ENCODE measurements at regions not wholly inside any gene's neighbourhood (a gene's known extent, or its start where the extent isn't known, plus 50 kb on each side); places are given as distances from the start of the nearest gene placed in this dataset.

GRCh38 chr2:107545066-107545465 is 281.6 kb upstream of the RGPD4 start:
- TF ChIP-seq CTCF (IDR thresholded peaks at IDR 0.05; ENCODE audit: insufficient read depth, low read length) (no peak), POLR2AphosphoS5 (IDR thresholded peaks at IDR 0.05; ENCODE audit: low read depth) (no peak), SPI1 (IDR thresholded peaks at IDR 0.05; ENCODE audit: borderline replicate concordance, low read depth) (no peak), GABPA (IDR thresholded peaks at IDR 0.05; ENCODE audit: low read depth) (no peak), REST (IDR thresholded peaks at IDR 0.05; ENCODE audit: insufficient replicate concordance, low read depth) (no peak)

Data from HL-60 (cell line).